ENCODE measurements at regions not wholly inside any gene's neighbourhood (a gene's known extent, or its start where the extent isn't known, plus 50 kb on each side); places are given as distances from the start of the nearest gene placed in this dataset.

DNA sequence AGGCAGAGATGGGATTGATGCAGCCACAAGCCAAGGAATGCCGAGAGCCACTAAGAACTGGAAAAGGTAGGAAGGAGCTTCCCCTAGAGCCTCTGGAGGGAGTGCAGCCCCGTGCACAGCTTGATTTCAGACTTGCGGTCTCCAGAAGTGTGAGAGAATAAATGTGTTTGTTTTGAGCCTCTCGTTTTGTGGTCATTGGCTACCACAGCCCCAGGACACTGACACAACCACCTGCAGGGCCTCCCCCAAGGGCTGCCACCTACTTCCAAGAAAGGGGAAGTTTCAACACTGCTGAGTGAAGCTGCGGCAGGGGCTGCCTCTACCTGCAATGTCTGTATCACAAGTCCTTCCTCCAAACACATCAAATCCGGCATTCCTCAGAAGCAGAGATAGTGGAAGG, 346.9 kb downstream of the C16orf95 start:
- no peak for DNase-seq (ENCODE audit: low spot score)

- no peak for DNase-seq (ENCODE audit: low spot score)
Observed at GRCh38 chr16:86970726-86971125, 346.5 kb downstream of the C16orf95 start.

DNA sequence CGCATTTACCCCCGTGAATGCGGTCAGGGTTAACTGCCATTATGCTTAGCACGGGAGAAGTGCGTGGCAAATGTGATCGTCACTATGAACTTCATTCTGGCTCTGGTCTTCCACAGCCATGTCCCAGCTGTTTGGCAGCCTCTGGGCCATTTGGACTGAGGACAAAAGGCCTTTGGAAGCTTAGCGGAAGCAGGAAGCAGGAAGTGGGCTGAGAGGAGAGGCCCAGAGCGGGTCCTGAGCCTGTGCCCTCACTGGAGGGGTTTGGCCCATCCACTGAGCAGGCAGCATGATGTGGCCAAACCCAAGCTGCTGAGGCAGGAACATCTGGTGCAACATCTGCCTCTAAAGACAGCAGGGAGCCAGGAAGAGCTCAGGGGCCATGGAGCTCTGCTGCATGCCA, 345.9 kb downstream of the C16orf95 start:
- no peak for DNase-seq (ENCODE audit: low spot score)

GRCh38 chr16:86974120-86974519, 343.1 kb downstream of the C16orf95 start:
- DNase-seq (ENCODE audit: low spot score): no peak

DNA sequence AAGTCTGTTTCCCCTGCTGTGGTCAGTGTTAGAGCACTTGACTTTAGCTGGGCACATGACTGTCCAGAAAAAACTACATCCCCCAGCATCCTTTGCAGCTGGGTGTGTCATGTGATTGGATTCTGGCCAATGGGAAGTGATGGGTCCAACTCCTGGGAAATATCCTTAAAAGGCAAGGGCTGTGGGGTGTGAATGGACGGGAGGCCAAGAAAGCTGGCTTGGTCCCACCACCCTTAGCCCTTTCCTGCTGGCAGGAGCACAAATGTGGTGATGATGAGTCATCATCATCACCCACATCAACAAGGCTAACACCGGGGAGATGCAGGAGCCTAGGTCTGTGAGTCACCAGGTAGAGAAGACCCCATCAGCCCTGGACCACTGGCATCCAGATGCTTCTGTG, 341.7 kb downstream of the C16orf95 start:
- DNase-seq (ENCODE audit: low spot score): no peak

- no peak for DNase-seq (ENCODE audit: low spot score)
Observed at GRCh38 chr16:86977076-86977676, 340.0 kb downstream of the C16orf95 start.

DNA sequence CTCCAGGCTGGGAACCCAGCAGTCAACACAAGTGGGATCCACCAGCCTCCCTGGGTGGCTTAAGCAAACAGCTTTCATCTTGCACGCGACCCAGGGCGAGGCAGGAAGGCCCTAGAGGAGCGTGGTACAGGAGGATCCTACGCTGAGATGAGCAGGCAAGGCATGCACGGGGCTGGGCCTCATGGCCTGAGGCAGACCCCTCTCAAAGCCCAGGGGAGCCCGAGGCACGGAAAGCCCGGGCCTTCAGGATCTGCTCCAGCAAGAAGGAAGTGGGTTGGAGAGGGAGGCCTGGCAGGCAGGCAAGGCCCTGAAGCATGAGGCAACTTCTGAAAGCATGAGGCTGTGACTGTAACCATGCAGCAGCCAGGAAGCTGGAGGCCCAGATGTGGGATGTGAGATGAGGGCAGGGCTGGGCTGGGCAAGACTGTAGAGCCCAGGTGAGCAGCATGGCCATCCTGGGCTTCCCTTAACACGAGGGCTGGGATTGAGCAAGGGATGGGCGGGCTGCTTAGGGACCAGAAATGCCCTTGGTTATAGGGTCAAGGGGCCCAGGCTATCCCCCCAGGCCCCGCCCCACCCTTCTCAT, 338.7 kb downstream of the C16orf95 start:
- no peak for DNase-seq (ENCODE audit: low spot score)

DNA sequence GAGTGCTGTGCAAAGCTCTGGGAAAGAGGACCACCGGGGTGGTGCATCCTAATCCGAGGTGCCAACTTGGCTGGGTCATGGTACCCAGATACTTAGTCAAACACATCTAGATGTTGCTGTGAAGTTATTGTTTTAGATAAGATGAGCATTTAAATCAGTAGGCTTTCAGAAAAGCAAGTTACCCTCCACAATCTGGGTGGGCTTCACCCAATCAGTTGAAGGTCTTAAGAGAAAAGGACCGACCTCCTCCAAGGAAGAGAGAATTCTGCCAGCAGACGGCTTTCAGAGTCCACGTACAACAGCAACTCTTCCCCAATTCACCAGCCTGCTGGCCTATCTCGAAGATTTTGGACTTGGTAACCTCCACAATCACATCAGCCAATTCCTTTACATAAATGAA, 338.1 kb downstream of the C16orf95 start:
- DNase-seq (ENCODE audit: low spot score): no peak

GRCh38 chr16:86979984-86980553, 337.1 kb downstream of the C16orf95 start:
- DNase-seq (ENCODE audit: low spot score): no peak

DNA sequence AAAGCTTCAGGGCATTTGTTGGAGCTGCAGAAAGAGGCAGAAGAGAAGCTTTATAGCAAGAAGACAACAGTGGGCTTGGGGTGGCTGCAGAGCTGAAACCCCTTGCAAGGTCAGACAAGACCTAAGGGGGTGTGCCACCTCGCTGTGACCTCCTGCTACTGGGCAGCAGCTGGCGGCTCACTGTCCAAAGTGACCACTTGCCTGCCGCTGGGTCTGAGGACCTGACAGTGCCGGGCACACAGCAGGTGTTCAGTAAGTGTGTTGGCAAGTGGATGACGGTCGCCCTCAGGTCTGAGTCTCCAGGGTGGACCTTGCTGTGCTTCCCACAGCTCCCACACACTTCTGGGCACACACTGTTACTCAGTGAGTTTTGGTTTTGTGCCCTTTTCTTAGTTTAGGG, 336.5 kb downstream of the C16orf95 start:
- peak; percentile 53 for DNase-seq (ENCODE audit: low spot score)

GRCh38 chr16:86982347-86982596, 334.9 kb downstream of the C16orf95 start:
- DNase-seq (ENCODE audit: low spot score): peak; percentile 41

GRCh38 chr16:86982912-86983311, 334.3 kb downstream of the C16orf95 start:
- peak; percentile 79 for DNase-seq (ENCODE audit: low spot score)

DNA sequence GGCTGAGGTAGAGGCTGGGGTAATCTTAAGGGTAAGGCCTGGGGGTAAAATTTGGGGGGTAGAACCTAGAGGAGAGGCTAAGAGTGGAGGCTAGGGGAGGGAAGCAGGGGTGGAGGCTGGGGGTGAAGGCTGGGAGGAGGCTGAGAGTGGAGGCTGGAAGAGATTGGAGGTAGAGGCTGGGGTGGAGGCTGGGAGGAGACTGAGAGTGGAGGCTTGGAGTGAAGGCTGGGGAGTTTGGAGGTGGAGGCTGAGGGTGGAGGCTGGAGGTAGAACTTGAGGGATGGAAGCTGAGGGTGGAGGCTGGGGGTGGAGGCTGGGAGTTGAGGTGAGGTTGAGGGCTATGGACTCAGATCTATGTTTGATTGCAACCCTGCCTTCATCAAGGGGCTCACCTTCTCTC, 333.6 kb downstream of the C16orf95 start:
- no peak for DNase-seq (ENCODE audit: low spot score)

- DNase-seq (ENCODE audit: low spot score): peak; percentile 53
Observed at GRCh38 chr16:86984343-86984742, 332.8 kb downstream of the C16orf95 start.

GRCh38 chr16:86984991-86985647, 332.1 kb downstream of the C16orf95 start:
- peak; percentile 55 for DNase-seq (ENCODE audit: low spot score)

- peak; percentile 86 for DNase-seq (ENCODE audit: low spot score)
Observed at GRCh38 chr16:86985648-86986015, 331.6 kb downstream of the C16orf95 start.

DNA sequence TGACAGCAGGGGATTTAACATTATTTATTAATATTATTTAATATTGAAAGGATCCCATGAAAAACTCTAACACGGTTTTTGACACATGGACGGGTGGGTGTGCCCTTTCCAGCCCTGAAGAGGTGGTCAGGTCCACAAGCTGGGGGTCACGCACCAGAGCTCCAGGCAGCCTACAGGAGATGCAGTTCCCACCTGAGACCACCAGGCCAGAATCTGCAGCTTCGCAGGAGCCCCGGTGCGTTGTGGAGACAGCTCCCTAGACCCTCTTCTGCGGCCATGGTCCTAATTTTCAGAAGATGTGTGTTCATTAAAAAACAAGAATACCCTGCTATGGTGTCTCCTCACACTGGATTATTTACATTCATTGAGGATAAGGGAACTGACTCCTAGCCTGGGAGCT, 331.1 kb downstream of the C16orf95 start:
- DNase-seq (ENCODE audit: low spot score): peak; percentile 79

DNA sequence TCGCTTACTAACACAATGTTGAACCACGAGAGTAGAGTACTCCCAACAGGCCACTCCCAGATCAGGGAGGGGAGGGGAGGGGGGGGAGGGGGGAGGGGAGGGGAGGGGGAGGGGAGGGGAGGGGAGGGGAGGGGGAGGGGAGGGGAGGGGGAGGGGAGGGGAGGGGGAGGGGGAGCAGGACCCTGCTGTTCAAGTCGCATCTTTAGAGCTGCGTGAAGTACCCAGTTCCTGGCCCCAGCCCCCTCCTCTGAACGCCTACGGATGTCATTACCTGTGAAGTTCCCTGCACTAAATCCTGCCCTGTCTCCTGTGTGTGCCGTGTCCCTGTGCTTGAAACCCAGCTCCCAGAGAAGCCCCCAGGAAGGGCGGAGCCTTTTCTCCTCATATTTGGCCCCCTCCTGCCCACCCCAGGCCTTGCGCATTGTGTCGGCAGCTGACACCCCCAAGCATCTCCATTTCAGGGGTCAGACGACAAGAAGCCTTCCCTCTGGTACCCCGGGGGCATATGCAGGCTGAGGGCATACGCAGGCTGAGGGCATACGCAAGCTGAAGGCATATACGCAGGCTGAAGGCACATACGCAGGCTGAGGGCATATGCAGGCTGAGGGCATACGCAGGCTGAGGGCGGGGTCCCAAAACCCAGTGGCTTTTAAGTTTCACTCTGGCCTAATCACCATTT, 330.2 kb downstream of the C16orf95 start:
- DNase-seq (ENCODE audit: low spot score): peak; percentile 62

DNA sequence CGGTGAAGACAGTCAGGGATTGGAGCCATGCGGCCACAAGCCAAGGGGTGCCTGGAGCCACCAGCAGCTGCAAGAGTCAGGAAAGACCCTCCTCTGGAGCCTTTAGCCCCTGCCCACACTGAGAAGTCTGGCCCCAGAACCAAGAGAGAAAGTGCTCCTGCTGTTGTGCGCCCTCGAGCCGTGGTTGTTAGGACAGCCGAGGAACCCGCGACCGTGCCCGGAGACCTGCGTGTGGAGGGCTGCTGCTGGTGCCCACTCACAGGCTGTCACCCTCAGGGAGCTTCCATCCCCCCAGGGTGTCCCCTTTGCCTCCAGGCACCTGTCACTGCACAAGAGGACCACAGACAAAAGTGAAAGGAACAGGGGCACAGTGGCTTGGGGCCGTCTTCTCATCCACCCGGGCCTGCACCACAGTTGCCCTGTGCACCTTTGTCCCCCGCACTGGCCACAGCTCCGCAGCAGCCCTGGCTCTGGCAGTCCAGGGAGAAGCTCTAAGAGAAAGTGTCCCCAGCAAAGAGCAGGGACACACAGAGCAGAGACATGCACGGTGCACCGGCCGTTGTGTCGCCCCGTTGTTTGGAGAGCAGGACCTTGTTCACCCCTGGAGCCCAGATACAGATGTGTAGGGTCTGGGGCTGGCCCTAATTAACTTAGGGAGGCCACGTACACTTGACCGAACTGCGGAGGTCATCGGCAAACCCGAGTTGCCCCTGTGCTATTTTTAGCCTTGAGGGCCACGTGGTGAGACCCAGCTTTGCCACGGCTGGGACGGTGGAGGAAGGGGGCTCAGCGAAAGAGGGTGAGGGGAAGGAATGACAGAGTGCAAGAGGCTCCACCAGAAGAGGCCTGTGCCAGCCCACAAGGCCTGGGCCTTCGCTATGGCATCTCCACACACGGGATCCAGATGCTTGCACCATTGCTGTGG, 329.2 kb downstream of the C16orf95 start:
- DNase-seq (ENCODE audit: low spot score): peak; percentile 71

GRCh38 chr16:86988920-86989696, 328.1 kb downstream of the C16orf95 start:
- DNase-seq (ENCODE audit: low spot score): peak; percentile 45
